ENCODE measurements at regions not wholly inside any gene's neighbourhood (a gene's known extent, or its start where the extent isn't known, plus 50 kb on each side); places are given as distances from the start of the nearest gene placed in this dataset.

DNA sequence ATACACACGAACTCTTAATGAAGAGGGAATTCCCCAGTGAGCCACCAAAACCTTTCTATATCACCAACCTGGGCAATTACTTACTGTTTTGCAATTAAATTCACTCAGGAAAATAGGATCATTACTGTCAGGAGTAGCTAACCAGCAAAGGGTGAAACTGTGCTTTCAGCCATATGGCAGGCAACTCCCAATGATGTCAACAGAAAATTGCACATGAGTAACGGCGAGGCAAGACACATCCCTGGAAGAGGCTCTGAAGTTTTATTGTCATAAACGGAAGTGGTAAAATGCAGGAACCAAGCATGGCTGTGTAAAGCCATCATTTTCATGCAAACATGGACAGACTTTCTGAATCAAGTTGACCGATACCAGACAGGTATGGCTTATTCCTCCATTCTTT is 548.9 kb upstream of the AUTS2 start (continued):
- TF ChIP-seq, protein P1, sequence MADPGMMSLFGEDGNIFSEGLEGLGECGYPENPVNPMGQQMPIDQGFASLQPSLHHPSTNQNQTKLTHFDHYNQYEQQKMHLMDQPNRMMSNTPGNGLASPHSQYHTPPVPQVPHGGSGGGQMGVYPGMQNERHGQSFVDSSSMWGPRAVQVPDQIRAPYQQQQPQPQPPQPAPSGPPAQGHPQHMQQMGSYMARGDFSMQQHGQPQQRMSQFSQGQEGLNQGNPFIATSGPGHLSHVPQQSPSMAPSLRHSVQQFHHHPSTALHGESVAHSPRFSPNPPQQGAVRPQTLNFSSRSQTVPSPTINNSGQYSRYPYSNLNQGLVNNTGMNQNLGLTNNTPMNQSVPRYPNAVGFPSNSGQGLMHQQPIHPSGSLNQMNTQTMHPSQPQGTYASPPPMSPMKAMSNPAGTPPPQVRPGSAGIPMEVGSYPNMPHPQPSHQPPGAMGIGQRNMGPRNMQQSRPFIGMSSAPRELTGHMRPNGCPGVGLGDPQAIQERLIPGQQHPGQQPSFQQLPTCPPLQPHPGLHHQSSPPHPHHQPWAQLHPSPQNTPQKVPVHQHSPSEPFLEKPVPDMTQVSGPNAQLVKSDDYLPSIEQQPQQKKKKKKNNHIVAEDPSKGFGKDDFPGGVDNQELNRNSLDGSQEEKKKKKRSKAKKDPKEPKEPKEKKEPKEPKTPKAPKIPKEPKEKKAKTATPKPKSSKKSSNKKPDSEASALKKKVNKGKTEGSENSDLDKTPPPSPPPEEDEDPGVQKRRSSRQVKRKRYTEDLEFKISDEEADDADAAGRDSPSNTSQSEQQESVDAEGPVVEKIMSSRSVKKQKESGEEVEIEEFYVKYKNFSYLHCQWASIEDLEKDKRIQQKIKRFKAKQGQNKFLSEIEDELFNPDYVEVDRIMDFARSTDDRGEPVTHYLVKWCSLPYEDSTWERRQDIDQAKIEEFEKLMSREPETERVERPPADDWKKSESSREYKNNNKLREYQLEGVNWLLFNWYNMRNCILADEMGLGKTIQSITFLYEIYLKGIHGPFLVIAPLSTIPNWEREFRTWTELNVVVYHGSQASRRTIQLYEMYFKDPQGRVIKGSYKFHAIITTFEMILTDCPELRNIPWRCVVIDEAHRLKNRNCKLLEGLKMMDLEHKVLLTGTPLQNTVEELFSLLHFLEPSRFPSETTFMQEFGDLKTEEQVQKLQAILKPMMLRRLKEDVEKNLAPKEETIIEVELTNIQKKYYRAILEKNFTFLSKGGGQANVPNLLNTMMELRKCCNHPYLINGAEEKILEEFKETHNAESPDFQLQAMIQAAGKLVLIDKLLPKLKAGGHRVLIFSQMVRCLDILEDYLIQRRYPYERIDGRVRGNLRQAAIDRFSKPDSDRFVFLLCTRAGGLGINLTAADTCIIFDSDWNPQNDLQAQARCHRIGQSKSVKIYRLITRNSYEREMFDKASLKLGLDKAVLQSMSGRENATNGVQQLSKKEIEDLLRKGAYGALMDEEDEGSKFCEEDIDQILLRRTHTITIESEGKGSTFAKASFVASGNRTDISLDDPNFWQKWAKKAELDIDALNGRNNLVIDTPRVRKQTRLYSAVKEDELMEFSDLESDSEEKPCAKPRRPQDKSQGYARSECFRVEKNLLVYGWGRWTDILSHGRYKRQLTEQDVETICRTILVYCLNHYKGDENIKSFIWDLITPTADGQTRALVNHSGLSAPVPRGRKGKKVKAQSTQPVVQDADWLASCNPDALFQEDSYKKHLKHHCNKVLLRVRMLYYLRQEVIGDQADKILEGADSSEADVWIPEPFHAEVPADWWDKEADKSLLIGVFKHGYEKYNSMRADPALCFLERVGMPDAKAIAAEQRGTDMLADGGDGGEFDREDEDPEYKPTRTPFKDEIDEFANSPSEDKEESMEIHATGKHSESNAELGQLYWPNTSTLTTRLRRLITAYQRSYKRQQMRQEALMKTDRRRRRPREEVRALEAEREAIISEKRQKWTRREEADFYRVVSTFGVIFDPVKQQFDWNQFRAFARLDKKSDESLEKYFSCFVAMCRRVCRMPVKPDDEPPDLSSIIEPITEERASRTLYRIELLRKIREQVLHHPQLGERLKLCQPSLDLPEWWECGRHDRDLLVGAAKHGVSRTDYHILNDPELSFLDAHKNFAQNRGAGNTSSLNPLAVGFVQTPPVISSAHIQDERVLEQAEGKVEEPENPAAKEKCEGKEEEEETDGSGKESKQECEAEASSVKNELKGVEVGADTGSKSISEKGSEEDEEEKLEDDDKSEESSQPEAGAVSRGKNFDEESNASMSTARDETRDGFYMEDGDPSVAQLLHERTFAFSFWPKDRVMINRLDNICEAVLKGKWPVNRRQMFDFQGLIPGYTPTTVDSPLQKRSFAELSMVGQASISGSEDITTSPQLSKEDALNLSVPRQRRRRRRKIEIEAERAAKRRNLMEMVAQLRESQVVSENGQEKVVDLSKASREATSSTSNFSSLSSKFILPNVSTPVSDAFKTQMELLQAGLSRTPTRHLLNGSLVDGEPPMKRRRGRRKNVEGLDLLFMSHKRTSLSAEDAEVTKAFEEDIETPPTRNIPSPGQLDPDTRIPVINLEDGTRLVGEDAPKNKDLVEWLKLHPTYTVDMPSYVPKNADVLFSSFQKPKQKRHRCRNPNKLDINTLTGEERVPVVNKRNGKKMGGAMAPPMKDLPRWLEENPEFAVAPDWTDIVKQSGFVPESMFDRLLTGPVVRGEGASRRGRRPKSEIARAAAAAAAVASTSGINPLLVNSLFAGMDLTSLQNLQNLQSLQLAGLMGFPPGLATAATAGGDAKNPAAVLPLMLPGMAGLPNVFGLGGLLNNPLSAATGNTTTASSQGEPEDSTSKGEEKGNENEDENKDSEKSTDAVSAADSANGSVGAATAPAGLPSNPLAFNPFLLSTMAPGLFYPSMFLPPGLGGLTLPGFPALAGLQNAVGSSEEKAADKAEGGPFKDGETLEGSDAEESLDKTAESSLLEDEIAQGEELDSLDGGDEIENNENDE (IDR thresholded peaks at IDR 0.05; ENCODE audit: insufficient replicate concordance, low read length), result no peak
- no peak for TF ChIP-seq KDM5A (IDR thresholded peaks at IDR 0.05; ENCODE audit: low read length)
- TF ChIP-seq NRF1 (IDR thresholded peaks at IDR 0.05; ENCODE audit: low read depth, low read length), result no peak
- TF ChIP-seq TEAD4 (IDR thresholded peaks at IDR 0.05; ENCODE audit: low read depth, low read length), result no peak
- TF ChIP-seq, protein P2, sequence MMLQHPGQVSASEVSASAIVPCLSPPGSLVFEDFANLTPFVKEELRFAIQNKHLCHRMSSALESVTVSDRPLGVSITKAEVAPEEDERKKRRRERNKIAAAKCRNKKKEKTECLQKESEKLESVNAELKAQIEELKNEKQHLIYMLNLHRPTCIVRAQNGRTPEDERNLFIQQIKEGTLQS (IDR thresholded peaks at IDR 0.05; ENCODE audit: insufficient read depth, low read depth, low read length), result no peak
- no peak for TF ChIP-seq TCF12 (IDR thresholded peaks at IDR 0.05; ENCODE audit: low read depth, low read length)
- TF ChIP-seq SP4 (IDR thresholded peaks at IDR 0.05; ENCODE audit: low read length), result no peak
- TF ChIP-seq, protein P3, sequence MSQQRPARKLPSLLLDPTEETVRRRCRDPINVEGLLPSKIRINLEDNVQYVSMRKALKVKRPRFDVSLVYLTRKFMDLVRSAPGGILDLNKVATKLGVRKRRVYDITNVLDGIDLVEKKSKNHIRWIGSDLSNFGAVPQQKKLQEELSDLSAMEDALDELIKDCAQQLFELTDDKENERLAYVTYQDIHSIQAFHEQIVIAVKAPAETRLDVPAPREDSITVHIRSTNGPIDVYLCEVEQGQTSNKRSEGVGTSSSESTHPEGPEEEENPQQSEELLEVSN (IDR thresholded peaks at IDR 0.05), result no peak
- TF ChIP-seq TAF7 (optimal IDR thresholded peaks at IDR 0.05; ENCODE audit: borderline replicate concordance, low read depth, low read length), result no peak

Data from H1 (cell line).